ENCODE measurements at regions not wholly inside any gene's neighbourhood (a gene's known extent, or its start where the extent isn't known, plus 50 kb on each side); places are given as distances from the start of the nearest gene placed in this dataset.

DNA sequence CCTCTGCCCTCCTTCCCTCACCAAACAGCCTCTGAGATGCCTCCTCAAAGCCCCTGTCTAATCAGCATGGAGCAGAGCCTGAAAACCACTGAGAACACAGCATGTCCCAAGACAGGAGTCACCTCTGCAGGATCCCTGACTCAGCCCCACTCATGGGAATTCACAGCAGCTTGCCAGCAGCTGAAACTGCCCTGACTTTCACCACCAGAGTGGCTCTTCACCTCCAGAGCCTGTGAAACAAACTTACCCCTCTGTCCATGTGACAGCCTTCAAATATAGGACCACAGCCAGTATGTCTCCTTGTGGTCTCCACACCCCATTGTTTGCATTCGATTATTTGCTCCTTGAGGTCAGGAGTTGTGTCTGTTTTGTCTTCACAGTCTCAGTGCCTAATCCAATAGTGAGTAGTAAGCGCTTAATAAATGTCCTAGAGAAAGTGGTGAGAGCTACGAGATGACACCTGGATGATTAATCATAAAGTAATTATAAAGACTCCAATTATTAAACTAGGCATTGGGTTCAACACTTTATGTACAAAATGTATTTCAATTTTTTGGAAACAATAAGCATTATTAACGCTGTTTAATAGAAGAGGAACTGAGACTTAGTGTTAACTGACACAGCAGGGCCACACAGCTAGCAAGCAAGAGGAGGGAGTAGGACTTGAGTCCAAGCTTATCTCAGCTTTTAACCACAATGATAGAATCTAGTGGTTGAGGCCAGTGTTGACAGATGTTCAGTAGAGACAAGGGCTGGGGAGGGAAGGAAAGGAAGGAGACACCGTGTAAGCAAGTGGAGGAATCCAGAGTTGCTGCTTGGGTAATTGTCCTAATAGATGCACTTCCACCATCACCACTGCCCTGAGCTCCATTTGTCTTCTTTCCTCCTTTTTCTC lies 358.7 kb upstream of the TNP1 start:
- no peak for DNase-seq (ENCODE audit: low read depth in 4 of 6, low spot score in 6 of 6)
- no peaks in the 10 kb centered on the region for H3K36me3 ChIP-seq (ENCODE audit: control insufficient read depth, insufficient read depth, low read length)
- no peak overlapping the region for H3K4me3 ChIP-seq (ENCODE audit: low read depth, low read length)
- no peaks in the 10 kb centered on the region for H3K27me3 ChIP-seq (ENCODE audit: control insufficient read depth, insufficient read depth, low read length)
- H3K9me3 ChIP-seq (ENCODE audit: control insufficient read depth, insufficient read depth, low read length) = no peaks in the 10 kb centered on the region
- no peaks in the 10 kb centered on the region for H3K4me1 ChIP-seq (ENCODE audit: control insufficient read depth, insufficient read depth, low read length)
- no peak overlapping the region for H3K27ac ChIP-seq (ENCODE audit: low read depth, low read length)
- 60% methylated on average over 1 of the region's 5 CpGs for WGBS (ENCODE audit: insufficient coverage)

DNA sequence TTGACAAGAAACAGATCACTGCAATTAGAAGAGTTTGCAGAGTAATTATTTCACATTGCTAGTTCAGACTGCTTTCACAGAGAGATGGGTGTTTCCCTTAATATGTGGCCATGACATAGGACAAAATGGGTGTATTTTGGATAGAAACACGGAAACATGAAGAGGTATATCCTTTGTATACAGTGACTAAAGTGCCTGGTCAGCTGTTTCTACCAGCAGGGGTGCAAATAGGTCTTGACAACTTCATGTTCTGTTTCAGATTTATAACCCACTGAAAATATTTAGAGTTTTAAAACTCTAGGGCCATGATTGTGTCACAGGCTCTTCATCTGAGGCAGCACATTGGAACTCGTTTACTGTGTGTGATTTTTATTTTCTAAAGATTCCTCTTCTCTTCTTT lies 357.1 kb upstream of the TNP1 start:
- DNase-seq (ENCODE audit: low read depth in 4 of 6, low spot score in 6 of 6) = no peak
- Histone ChIP-seq H3K4me3 (ENCODE audit: low read depth, low read length) (no peak overlapping the region), H3K27me3 (ENCODE audit: control insufficient read depth, insufficient read depth, low read length) (no peaks in the 10 kb centered on the region), H3K27ac (ENCODE audit: low read depth, low read length) (no peak overlapping the region), H3K36me3 (ENCODE audit: control insufficient read depth, insufficient read depth, low read length) (no peaks in the 10 kb centered on the region), H3K9me3 (ENCODE audit: control insufficient read depth, insufficient read depth, low read length) (no peaks in the 10 kb centered on the region), H3K4me1 (ENCODE audit: control insufficient read depth, insufficient read depth, low read length) (no peaks in the 10 kb centered on the region)
- 100% methylated on average over 1 of the region's 2 CpGs for WGBS (ENCODE audit: insufficient coverage)

DNA sequence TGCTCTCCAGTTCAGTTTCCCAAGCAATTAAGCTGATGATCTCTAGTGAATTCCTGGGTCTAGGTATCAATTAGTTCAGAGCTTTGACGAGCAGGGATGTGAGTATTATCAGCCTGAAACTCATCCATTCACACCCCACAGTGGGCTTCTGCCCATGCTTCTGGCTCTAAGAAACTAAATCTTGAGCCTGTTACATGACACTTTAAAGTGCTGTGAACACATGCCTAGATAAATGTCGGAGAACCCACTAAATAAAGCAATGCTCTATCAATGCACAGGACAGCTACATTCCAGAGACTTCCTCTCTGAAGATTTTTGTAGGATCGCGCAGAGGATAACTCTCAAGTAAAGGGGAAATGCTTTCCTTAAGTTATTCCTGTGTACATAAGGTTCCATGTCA lies 356.5 kb upstream of the TNP1 start:
- Histone ChIP-seq H3K27ac (ENCODE audit: low read depth, low read length) (no peak overlapping the region), H3K27me3 (ENCODE audit: control insufficient read depth, insufficient read depth, low read length) (no peaks in the 10 kb centered on the region), H3K9me3 (ENCODE audit: control insufficient read depth, insufficient read depth, low read length) (no peaks in the 10 kb centered on the region), H3K4me3 (ENCODE audit: low read depth, low read length) (no peak overlapping the region), H3K36me3 (ENCODE audit: control insufficient read depth, insufficient read depth, low read length) (no peaks in the 10 kb centered on the region), H3K4me1 (ENCODE audit: control insufficient read depth, insufficient read depth, low read length) (no peaks in the 10 kb centered on the region)
- WGBS (ENCODE audit: insufficient coverage) = no CpG with 5 or more reads among the region's 4 CpGs
- no peak for DNase-seq (ENCODE audit: low read depth in 4 of 6, low spot score in 6 of 6)

DNA sequence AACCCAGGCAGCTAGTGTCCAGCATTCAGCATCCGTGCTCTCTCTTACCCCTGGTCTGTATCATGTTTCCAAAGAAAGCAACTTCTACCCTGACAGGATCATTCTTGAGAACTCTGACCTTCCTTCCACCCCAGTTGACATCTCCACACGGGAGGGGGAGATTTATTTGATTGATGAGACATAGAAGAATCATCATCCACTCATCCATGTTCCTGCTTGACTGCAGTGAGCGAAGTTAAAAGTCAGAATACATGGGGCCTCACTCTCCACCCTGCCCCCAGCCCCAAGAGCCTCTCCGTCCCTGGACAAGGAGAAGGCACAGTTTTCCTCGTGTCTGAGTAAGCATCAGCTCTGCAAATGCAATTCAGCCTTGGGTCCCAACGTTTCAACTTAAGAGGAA lies 356.0 kb upstream of the TNP1 start:
- Histone ChIP-seq H3K9me3 (ENCODE audit: control insufficient read depth, insufficient read depth, low read length) (no peaks in the 10 kb centered on the region), H3K27me3 (ENCODE audit: control insufficient read depth, insufficient read depth, low read length) (no peaks in the 10 kb centered on the region), H3K36me3 (ENCODE audit: control insufficient read depth, insufficient read depth, low read length) (no peaks in the 10 kb centered on the region), H3K27ac (ENCODE audit: low read depth, low read length) (no peak overlapping the region), H3K4me1 (ENCODE audit: control insufficient read depth, insufficient read depth, low read length) (no peaks in the 10 kb centered on the region), H3K4me3 (ENCODE audit: low read depth, low read length) (no peak overlapping the region)
- WGBS (ENCODE audit: insufficient coverage) = 66% methylated on average over 4 of the region's 6 CpGs
- DNase-seq (ENCODE audit: low read depth in 4 of 6, low spot score in 6 of 6) = no peak

DNA sequence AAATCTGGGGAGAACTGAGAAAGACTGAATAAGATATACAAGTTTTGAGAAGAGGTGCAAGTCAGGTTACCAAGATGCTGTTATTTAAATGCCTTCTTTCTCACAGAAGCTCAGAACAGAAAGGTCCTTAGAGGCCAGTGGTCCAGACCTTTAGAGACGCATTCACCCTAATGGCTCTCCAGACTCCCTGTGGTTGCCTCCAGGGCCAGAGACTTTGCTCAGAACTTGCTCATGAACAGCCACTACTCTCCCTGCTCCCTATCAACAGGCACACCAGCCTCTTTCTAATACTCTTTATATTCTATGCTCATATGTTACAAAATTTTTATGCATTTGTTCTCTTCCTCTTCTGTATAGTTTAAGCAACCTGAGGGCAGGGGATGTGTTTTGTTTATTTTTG lies 349.0 kb upstream of the TNP1 start:
- Histone ChIP-seq H3K27ac (ENCODE audit: low read depth, low read length) (no peak overlapping the region), H3K9me3 (ENCODE audit: control insufficient read depth, insufficient read depth, low read length) (no peaks in the 10 kb centered on the region), H3K36me3 (ENCODE audit: control insufficient read depth, insufficient read depth, low read length) (no peaks in the 10 kb centered on the region), H3K27me3 (ENCODE audit: control insufficient read depth, insufficient read depth, low read length) (no peaks in the 10 kb centered on the region), H3K4me1 (ENCODE audit: control insufficient read depth, insufficient read depth, low read length) (no peaks in the 10 kb centered on the region), H3K4me3 (ENCODE audit: low read depth, low read length) (no peak overlapping the region)
- DNase-seq (ENCODE audit: low read depth in 4 of 6, low spot score in 6 of 6) = no peak
- WGBS (ENCODE audit: insufficient coverage) = 100% methylated on average over 1 of the region's 1 CpG

DNA sequence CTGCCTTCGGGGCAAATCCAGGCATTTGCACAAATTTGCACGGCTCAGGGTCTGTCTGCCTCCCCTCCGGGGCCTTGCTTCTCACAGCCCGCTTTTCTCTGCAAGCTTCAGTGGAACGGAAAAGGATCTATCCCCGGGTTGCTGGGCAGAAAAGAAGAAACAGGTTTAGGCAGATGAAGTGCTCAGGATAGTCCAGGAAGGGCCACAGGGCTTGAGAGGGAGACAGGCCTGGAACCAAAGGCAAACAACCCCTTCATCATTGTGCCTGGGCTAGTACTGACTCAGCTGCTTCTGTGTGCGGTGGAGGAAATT lies 347.8 kb upstream of the TNP1 start:
- Histone ChIP-seq H3K4me1 (ENCODE audit: control insufficient read depth, insufficient read depth, low read length) (no peaks in the 10 kb centered on the region), H3K27me3 (ENCODE audit: control insufficient read depth, insufficient read depth, low read length) (no peaks in the 10 kb centered on the region), H3K27ac (ENCODE audit: low read depth, low read length) (no peak overlapping the region), H3K9me3 (ENCODE audit: control insufficient read depth, insufficient read depth, low read length) (peaks cover 2% of the 10 kb centered on the region), H3K36me3 (ENCODE audit: control insufficient read depth, insufficient read depth, low read length) (no peaks in the 10 kb centered on the region), H3K4me3 (ENCODE audit: low read depth, low read length) (no peak overlapping the region)
- 86% methylated on average over 4 of the region's 7 CpGs for WGBS (ENCODE audit: insufficient coverage)
- DNase-seq (ENCODE audit: low read depth in 4 of 6, low spot score in 6 of 6) = no peak

DNA sequence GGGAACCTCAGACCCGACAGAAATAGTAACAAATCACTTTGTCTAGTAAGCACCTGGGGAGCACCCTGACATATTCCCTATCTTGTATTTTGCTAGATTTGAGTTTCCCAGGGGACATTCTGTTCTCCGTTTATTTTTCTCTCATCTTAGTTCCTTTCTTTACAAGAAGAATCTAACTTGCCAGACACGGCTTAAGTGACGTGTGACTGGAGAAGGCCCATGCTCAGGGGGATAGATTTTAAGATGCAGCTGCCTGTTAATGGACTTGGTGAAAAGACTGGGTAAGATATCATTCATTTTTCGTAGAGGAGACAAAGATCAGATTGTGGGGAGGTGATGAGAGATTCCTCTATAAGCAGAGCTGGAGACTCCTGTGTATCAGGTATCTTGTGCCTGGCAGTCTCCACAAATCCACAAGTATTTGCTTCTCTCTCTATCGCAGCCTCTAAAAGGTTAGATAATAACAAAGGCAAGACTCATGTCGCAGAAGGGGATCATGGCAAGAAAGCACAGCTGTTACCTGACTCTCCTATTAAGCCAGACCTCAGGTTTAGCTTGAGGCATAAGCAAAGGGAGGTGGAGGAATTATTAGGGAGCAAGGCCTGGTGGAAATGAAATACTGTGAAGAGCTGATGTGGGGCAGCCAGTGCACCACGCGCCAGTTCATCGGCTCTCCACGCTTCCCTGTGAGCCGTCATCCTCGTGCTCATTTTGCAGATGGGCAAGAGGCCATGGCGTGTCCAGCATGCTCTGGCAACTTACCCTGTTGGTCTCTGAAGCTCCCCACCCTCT lies 347.2 kb upstream of the TNP1 start:
- no peaks in the 10 kb centered on the region for H3K36me3 ChIP-seq (ENCODE audit: control insufficient read depth, insufficient read depth, low read length)
- H3K27me3 ChIP-seq (ENCODE audit: control insufficient read depth, insufficient read depth, low read length) = no peaks in the 10 kb centered on the region
- H3K27ac ChIP-seq (ENCODE audit: low read depth, low read length) = no peak overlapping the region
- peak in 1 of 6 donors; percentile 24 for DNase-seq (ENCODE audit: low read depth in 4 of 6, low spot score in 6 of 6)
- peaks cover 2% of the 10 kb centered on the region for H3K9me3 ChIP-seq (ENCODE audit: control insufficient read depth, insufficient read depth, low read length)
- 87% methylated on average over 11 of the region's 14 CpGs for WGBS (ENCODE audit: insufficient coverage)
- H3K4me1 ChIP-seq (ENCODE audit: control insufficient read depth, insufficient read depth, low read length) = no peaks in the 10 kb centered on the region
- H3K4me3 ChIP-seq (ENCODE audit: low read depth, low read length) = no peak overlapping the region

DNA sequence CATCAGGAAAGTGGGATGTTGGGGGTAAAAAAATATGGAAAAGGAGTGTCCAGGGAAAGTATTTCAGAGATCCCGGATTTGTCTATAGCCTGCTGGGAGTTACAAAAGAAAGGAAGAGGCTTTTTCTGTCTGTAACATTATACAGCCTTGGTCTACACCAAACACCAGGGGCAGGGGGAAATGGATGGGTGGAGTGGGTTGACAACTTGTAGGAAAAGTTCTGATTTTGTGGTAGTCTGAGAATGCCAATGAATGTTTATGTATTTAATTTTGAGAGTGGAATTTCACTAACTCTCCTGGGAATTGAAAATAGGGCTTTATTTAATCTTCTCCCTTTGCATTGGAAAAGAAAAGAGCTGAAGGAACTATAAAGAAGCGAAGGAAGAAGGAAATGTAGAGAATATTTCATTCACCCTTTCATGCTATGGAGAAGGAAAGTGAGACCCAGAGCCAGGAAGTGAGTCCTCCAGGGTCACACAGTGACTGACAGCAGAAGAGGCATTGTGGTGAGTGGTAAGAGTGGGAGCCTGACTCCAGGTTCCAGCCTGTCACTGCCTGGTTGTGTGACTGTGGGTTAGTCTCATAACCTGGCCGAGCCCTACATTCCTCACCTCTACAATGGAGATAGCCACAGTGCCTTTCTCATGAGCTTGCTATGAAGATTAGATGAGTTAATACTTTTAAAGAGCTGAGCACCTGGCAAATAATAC lies 346.3 kb upstream of the TNP1 start:
- Histone ChIP-seq H3K4me3 (ENCODE audit: low read depth, low read length) (no peak overlapping the region), H3K27me3 (ENCODE audit: control insufficient read depth, insufficient read depth, low read length) (no peaks in the 10 kb centered on the region), H3K27ac (ENCODE audit: low read depth, low read length) (no peak overlapping the region), H3K36me3 (ENCODE audit: control insufficient read depth, insufficient read depth, low read length) (no peaks in the 10 kb centered on the region), H3K4me1 (ENCODE audit: control insufficient read depth, insufficient read depth, low read length) (no peaks in the 10 kb centered on the region), H3K9me3 (ENCODE audit: control insufficient read depth, insufficient read depth, low read length) (peaks cover 2% of the 10 kb centered on the region)
- DNase-seq (ENCODE audit: low read depth in 4 of 6, low spot score in 6 of 6) = no peak
- 67% methylated on average over 1 of the region's 3 CpGs for WGBS (ENCODE audit: insufficient coverage)

DNA sequence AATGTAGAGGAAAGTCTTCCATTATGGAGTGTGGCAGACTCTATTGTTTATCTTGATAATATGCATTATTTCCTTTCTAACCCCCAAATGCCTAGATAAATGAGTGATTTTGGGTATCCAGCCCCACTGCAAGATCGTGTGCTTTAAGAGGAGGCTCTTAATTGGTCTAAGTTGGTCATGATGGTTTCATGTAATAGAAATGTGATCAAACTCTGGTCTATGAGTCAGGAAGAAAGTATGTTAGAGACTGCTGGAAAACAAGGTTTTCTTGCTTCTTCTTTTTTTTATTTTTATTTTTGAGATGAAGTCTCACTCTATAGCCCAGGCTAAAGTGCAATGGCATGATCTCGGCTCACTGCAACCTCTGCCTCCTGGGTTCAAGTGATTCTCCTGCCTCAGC lies 344.5 kb upstream of the TNP1 start:
- no peak for DNase-seq (ENCODE audit: low read depth in 4 of 6, low spot score in 6 of 6)
- Histone ChIP-seq H3K4me1 (ENCODE audit: control insufficient read depth, insufficient read depth, low read length) (no peaks in the 10 kb centered on the region), H3K27ac (ENCODE audit: low read depth, low read length) (no peak overlapping the region), H3K9me3 (ENCODE audit: control insufficient read depth, insufficient read depth, low read length) (peaks cover 2% of the 10 kb centered on the region), H3K4me3 (ENCODE audit: low read depth, low read length) (no peak overlapping the region), H3K36me3 (ENCODE audit: control insufficient read depth, insufficient read depth, low read length) (no peaks in the 10 kb centered on the region), H3K27me3 (ENCODE audit: control insufficient read depth, insufficient read depth, low read length) (no peaks in the 10 kb centered on the region)
- 88% methylated on average over 1 of the region's 2 CpGs for WGBS (ENCODE audit: insufficient coverage)

Data from spinal cord (tissue), 9 donors.